ENCODE measurements at regions not wholly inside any gene's neighbourhood (a gene's known extent, or its start where the extent isn't known, plus 50 kb on each side); places are given as distances from the start of the nearest gene placed in this dataset.

DNA sequence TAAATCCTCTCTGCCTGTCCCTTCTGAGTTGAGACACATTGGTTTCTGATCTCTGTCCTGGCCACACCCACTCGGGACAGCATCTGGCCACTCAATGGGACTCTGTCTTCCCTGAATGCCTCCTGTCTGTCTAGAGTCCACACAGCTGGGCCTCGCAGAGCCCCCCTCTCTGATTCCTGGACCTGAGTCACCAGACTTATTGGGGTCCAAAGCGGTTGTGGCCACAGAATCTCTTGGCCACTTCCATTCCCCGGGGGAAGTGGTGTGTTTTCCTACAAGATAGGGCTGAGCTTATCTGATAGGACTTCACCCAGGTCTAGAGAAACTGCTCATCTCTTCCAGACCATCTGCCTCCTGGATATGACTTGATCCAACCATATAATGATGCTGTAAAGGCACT, 57.4 kb upstream of the WNT11 start:
- no peak overlapping the region for H3K27ac ChIP-seq (ENCODE audit: low read length)
- H3K36me3 ChIP-seq (ENCODE audit: control insufficient read depth, insufficient read depth, low read length), result no peaks in the 10 kb centered on the region
- no peak for DNase-seq
- peaks cover 3% of the 10 kb centered on the region for H3K4me1 ChIP-seq (ENCODE audit: control insufficient read depth, insufficient read depth, low read length)
- peaks cover 12% of the 10 kb centered on the region for H3K27me3 ChIP-seq (ENCODE audit: control insufficient read depth, insufficient read depth, low read length)
- no CpG with 5 or more reads among the region's 4 CpGs for WGBS (ENCODE audit: insufficient coverage, low lambda C conversion rate)
- no peak overlapping the region for H3K4me3 ChIP-seq (ENCODE audit: low read length)
- peaks cover 3% of the 10 kb centered on the region for H3K9me3 ChIP-seq (ENCODE audit: control insufficient read depth, low read depth, low read length)

DNA sequence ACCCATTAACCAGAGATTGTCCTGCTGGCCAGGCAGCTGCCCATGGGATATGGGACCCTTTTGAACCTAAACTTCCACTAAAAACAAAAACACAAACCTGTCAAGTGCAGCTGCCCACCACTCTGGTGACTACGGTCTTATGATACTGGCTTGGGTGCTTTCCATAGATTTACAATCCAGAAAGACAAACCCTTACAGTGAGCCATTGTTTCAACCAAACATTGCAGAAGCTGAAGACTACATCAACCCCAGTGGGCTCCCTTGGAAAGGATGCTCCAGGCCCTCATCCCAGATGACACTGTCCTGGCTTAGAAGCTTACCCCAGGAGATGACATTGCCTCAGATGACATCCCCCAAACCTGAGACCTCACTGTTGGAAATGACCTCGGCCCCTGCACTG, 56.9 kb upstream of the WNT11 start:
- no peak overlapping the region for H3K27ac ChIP-seq (ENCODE audit: low read length)
- H3K9me3 ChIP-seq (ENCODE audit: control insufficient read depth, low read depth, low read length), result no peaks in the 10 kb centered on the region
- no CpG with 5 or more reads among the region's 2 CpGs for whole genome bisulfite sequencing (ENCODE audit: insufficient coverage, low lambda C conversion rate)
- DNase-seq, result no peak
- H3K27me3 ChIP-seq (ENCODE audit: control insufficient read depth, insufficient read depth, low read length), result peaks cover 12% of the 10 kb centered on the region
- peaks cover 3% of the 10 kb centered on the region for H3K4me1 ChIP-seq (ENCODE audit: control insufficient read depth, insufficient read depth, low read length)
- H3K36me3 ChIP-seq (ENCODE audit: control insufficient read depth, insufficient read depth, low read length), result no peaks in the 10 kb centered on the region
- no peak overlapping the region for H3K4me3 ChIP-seq (ENCODE audit: low read length)

DNA sequence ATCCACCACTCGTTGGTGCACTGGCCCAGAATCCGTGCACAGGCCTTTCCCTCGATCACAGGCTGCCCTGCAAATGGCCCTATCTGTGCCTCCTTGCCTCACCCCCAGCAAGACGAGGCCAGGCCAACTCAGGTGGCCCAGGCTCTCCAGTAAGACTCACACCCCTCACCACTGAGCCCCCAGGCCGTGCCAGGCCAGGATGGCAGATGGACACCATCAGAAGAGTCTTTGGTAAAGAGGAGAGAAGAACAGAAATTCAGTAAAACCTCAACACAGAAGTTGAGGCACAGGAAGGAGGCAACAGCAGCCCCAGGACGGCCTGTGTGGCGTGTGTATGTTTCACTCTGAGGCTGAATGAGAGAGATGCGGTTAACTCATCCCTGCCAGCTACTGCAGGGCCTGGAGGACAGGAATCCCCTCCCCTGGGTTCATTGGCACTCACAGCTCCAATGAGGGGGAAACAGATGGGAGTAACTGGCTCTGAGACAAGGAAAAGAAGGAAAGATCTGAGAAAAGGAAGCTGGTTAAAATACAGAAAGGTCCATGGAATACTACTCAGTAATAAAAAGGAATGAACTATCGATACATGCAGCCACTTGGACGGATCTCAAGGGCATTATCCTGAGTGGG, 54.1 kb upstream of the WNT11 start:
- Histone ChIP-seq H3K27me3 (ENCODE audit: control insufficient read depth, insufficient read depth, low read length) (peaks cover 26% of the 10 kb centered on the region), H3K36me3 (ENCODE audit: control insufficient read depth, insufficient read depth, low read length) (no peaks in the 10 kb centered on the region), H3K9me3 (ENCODE audit: control insufficient read depth, low read depth, low read length) (no peaks in the 10 kb centered on the region), H3K27ac (ENCODE audit: low read length) (no peak overlapping the region), H3K4me1 (ENCODE audit: control insufficient read depth, insufficient read depth, low read length) (peaks cover 3% of the 10 kb centered on the region), H3K4me3 (ENCODE audit: low read length) (no peak overlapping the region)
- 83% methylated on average over 1 of the region's 10 CpGs for WGBS (ENCODE audit: insufficient coverage, low lambda C conversion rate)
- DNase-seq, result no peak

DNA sequence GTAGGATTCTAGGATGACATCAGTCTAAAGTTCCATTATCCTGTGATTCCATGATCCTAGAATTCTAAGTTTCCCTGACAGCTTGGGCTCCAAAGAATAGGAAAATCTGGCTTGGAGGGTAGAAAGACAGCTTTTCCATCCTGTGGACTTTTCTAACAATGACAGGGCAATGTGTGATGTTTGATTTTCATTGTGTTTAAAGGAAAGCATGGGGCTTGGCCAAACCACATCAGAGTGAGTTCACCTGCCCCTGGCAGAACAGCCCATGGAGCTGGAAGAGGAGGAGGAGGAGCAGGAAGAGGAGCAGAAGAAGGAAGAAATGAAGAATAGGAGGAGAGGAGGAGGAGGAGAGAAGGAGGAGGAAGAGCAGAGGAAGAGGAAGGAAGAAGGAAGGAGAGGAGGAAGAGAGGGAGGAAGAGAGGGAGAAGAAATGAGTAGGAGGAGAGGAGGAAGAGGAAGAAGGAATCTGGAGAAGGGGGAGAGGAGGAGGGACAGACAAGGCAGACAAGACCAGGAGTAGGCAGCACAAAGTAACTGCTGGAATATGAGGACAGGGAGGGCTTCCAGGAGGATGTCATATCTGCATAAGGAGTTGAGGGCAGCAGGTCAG, 53.1 kb upstream of the WNT11 start:
- no peak overlapping the region for H3K4me3 ChIP-seq (ENCODE audit: low read length)
- no peaks in the 10 kb centered on the region for H3K36me3 ChIP-seq (ENCODE audit: control insufficient read depth, insufficient read depth, low read length)
- peaks cover 24% of the 10 kb centered on the region for H3K27me3 ChIP-seq (ENCODE audit: control insufficient read depth, insufficient read depth, low read length)
- no peak overlapping the region for H3K27ac ChIP-seq (ENCODE audit: low read length)
- peaks cover 3% of the 10 kb centered on the region for H3K4me1 ChIP-seq (ENCODE audit: control insufficient read depth, insufficient read depth, low read length)
- H3K9me3 ChIP-seq (ENCODE audit: control insufficient read depth, low read depth, low read length), result no peaks in the 10 kb centered on the region
- no peak for DNase-seq

DNA sequence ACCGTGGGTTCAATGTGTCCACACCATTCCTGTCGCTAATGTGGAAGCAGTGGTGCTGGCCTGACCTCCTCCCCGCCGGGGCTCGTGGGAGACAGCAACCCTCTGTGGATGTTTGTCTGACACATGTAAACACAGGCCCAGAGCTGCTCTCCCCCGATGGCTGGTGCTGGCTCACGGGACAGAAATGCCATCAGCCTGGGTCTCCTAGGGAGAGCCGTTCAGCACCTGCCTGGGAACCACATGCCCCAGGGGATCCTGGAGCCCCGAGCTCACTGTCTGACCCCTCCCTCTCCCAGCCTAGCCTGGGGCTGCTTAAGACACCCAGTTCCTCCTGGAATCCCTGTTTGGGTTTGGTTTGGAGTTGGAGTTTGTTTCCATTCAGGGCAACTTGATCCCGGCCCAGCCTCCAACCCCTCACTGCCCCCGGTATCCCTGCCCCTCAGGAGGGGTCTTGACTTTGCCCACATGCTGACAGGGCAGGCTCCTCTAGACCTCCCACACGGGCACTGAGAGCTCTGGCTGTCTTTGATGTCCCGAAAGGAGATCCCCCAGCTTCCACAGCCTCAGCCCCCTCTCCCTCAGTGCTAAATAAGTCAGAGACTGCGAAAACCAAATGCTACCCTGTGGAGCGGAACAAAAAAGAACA, 50.9 kb upstream of the WNT11 start:
- no peaks in the 10 kb centered on the region for H3K4me1 ChIP-seq (ENCODE audit: control insufficient read depth, insufficient read depth, low read length)
- 92% methylated on average over 2 of the region's 15 CpGs for WGBS (ENCODE audit: insufficient coverage, low lambda C conversion rate)
- H3K27me3 ChIP-seq (ENCODE audit: control insufficient read depth, insufficient read depth, low read length), result peaks cover 20% of the 10 kb centered on the region
- no peak overlapping the region for H3K27ac ChIP-seq (ENCODE audit: low read length)
- no peak overlapping the region for H3K4me3 ChIP-seq (ENCODE audit: low read length)
- no peak for DNase-seq
- H3K9me3 ChIP-seq (ENCODE audit: control insufficient read depth, low read depth, low read length), result no peaks in the 10 kb centered on the region
- no peaks in the 10 kb centered on the region for H3K36me3 ChIP-seq (ENCODE audit: control insufficient read depth, insufficient read depth, low read length)

DNA sequence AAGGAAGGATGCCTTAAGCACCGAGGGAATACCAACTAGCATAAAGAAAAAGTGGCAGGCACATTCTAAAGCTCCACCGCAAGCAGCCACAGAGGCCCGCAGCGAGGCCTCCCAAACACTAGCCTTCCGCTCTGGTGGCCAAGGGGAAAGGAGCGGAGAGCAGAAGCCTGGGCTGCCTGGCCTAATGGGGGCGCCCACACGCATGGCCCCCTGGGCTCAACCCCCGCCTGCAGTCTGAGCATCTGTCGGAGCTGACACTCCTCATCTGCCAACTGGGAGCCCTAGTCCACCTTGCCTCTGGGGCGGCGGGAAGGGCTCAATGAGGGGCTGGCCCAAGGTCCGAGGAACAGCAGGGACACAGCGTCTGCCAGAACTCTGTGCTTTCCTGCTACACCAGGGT, 50.1 kb upstream of the WNT11 start:
- no peak overlapping the region for H3K27ac ChIP-seq (ENCODE audit: low read length)
- H3K4me1 ChIP-seq (ENCODE audit: control insufficient read depth, insufficient read depth, low read length), result no peaks in the 10 kb centered on the region
- no peak for DNase-seq
- H3K4me3 ChIP-seq (ENCODE audit: low read length), result no peak overlapping the region
- WGBS (ENCODE audit: insufficient coverage, low lambda C conversion rate), result 57% methylated on average over 1 of the region's 14 CpGs
- no peaks in the 10 kb centered on the region for H3K9me3 ChIP-seq (ENCODE audit: control insufficient read depth, low read depth, low read length)
- no peaks in the 10 kb centered on the region for H3K36me3 ChIP-seq (ENCODE audit: control insufficient read depth, insufficient read depth, low read length)
- peaks cover 17% of the 10 kb centered on the region for H3K27me3 ChIP-seq (ENCODE audit: control insufficient read depth, insufficient read depth, low read length)

Measured in large intestine (tissue), 3 donors.